PC-3 (cell line): ENCODE measurements at regions not wholly inside any gene's neighbourhood (a gene's known extent, or its start where the extent isn't known, plus 50 kb on each side); places are given as distances from the start of the nearest gene placed in this dataset.

ENCODE experiments used
- EZH2 ChIP-seq: fragments of 300-600 bp; sonication (generic); IDR thresholded peaks from one replicate; pipeline ENCODE4 v1.6.1; 2017; ENCODE audit warnings: antibody characterized with exemption, mild to moderate bottlenecking, low read length; ENCODE audit not compliant: unreplicated experiment
- EZH2phosphoT487 ChIP-seq: fragments of 300-600 bp; sonication (generic); IDR thresholded peaks from 2 replicates; pipeline ENCODE4 v1.6.1; 2018; ENCODE audit warnings: mild to moderate bottlenecking, antibody characterized with exemption, low read length, borderline replicate concordance
- TF ChIP-seq, protein P1 (sequence below): fragments of 300-600 bp; sonication (generic); conservative IDR thresholded peaks from 2 replicates; pipeline ENCODE4 v1.5.1; 2017; ENCODE audit warnings: antibody characterized with exemption, low read depth, mild to moderate bottlenecking, low read length

GRCh38 chr4:177607111-177607573, 164.9 kb upstream of the AGA start:
- TF ChIP-seq, protein P1, sequence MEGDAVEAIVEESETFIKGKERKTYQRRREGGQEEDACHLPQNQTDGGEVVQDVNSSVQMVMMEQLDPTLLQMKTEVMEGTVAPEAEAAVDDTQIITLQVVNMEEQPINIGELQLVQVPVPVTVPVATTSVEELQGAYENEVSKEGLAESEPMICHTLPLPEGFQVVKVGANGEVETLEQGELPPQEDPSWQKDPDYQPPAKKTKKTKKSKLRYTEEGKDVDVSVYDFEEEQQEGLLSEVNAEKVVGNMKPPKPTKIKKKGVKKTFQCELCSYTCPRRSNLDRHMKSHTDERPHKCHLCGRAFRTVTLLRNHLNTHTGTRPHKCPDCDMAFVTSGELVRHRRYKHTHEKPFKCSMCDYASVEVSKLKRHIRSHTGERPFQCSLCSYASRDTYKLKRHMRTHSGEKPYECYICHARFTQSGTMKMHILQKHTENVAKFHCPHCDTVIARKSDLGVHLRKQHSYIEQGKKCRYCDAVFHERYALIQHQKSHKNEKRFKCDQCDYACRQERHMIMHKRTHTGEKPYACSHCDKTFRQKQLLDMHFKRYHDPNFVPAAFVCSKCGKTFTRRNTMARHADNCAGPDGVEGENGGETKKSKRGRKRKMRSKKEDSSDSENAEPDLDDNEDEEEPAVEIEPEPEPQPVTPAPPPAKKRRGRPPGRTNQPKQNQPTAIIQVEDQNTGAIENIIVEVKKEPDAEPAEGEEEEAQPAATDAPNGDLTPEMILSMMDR = no peak
- TF ChIP-seq EZH2phosphoT487 (no peak), EZH2 (no peak)
